CD4-positive, alpha-beta T cell treated with Interleukin-2 at 100 ng/mL for 4 hours (primary cell): ENCODE measurements at regions not wholly inside any gene's neighbourhood (a gene's known extent, or its start where the extent isn't known, plus 50 kb on each side); places are given as distances from the start of the nearest gene placed in this dataset.

Experiments
- DNase-seq: peaks from one replicate; pipeline ENCODE4 v3.0.0-alpha.2; 2020; ENCODE audit warnings: low spot score

GRCh38 chr6:138609801-138610430, 110.6 kb upstream of the NHSL1 start:
- no peak for DNase-seq

- no peak for DNase-seq
Observed at GRCh38 chr6:138610816-138611215, 111.5 kb upstream of the NHSL1 start.

- DNase-seq, result no peak
Observed at GRCh38 chr6:138614151-138614550, 114.9 kb upstream of the NHSL1 start.

- DNase-seq, result no peak
Observed at GRCh38 chr6:138618168-138618567, 118.9 kb upstream of the NHSL1 start.

GRCh38 chr6:138620630-138621029, 121.3 kb upstream of the NHSL1 start:
- DNase-seq, result no peak

GRCh38 chr6:138622967-138623366, 123.7 kb upstream of the NHSL1 start:
- no peak for DNase-seq

- no peak for DNase-seq
Observed at GRCh38 chr6:138631566-138631965, 132.3 kb upstream of the NHSL1 start.

- DNase-seq, result no peak
Observed at GRCh38 chr6:138637822-138638221, 135.7 kb upstream of the CCDC28A start.

GRCh38 chr6:138638604-138639003, 135.0 kb upstream of the CCDC28A start:
- DNase-seq, result no peak

- no peak for DNase-seq
Observed at GRCh38 chr6:138640028-138640427, 133.5 kb upstream of the CCDC28A start.

- no peak for DNase-seq
Observed at GRCh38 chr6:138643210-138643609, 130.4 kb upstream of the CCDC28A start.

- no peak for DNase-seq
Observed at GRCh38 chr6:138645976-138646640, 127.5 kb upstream of the CCDC28A start.

GRCh38 chr6:138647006-138647405, 126.6 kb upstream of the CCDC28A start:
- no peak for DNase-seq

GRCh38 chr6:138648127-138648526, 125.4 kb upstream of the CCDC28A start:
- DNase-seq, result no peak

- DNase-seq, result no peak
Observed at GRCh38 chr6:138651491-138651890, 122.1 kb upstream of the CCDC28A start.

- DNase-seq, result no peak
Observed at GRCh38 chr6:138652824-138653223, 120.7 kb upstream of the CCDC28A start.

GRCh38 chr6:138653435-138653834, 120.1 kb upstream of the CCDC28A start:
- DNase-seq, result no peak

- DNase-seq, result no peak
Observed at GRCh38 chr6:138654715-138655634, 118.6 kb upstream of the CCDC28A start.

GRCh38 chr6:138655828-138656227, 117.7 kb upstream of the CCDC28A start:
- DNase-seq, result no peak

- no peak for DNase-seq
Observed at GRCh38 chr6:138656364-138657064, 117.1 kb upstream of the CCDC28A start.

- no peak for DNase-seq
Observed at GRCh38 chr6:138657065-138657425, 116.5 kb upstream of the CCDC28A start.

- DNase-seq, result no peak
Observed at GRCh38 chr6:138659998-138660397, 113.6 kb upstream of the CCDC28A start.
